UCSD-AML1 (cell line): ENCODE measurements at regions not wholly inside any gene's neighbourhood (a gene's known extent, or its start where the extent isn't known, plus 50 kb on each side); places are given as distances from the start of the nearest gene placed in this dataset.
"Not testable (repeated sequence)": the region's sequence is repeated elsewhere in the genome, so short reads cannot be mapped to it uniquely, and the experiment has no call there.

ENCODE experiments used
- DNase-seq: peaks from one replicate; lab custom pipeline; 2025; ENCODE audit not compliant: unreplicated experiment; lab: John Stamatoyannopoulos, UW

DNA sequence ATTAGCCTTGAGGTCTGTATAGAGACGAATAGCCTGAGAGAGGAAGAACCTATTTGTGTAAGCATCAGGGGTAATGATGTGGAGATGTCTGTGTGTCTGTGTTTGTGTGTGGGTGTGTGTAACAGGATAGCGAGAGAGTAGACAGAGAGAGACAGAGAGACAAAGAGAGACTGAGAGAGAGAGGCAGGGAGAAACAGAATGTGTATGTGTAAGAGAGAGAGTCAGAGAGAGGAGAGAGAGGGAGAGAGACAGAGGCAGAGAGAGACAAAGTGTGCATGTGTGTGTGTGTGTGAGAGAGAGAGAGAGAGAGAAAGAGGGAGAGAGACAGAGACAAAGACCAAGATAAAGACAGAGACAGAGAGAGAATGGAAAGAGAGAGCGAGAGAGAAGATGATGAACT lies 396.1 kb downstream of the PAX1 start:
- no peak for DNase-seq

DNA sequence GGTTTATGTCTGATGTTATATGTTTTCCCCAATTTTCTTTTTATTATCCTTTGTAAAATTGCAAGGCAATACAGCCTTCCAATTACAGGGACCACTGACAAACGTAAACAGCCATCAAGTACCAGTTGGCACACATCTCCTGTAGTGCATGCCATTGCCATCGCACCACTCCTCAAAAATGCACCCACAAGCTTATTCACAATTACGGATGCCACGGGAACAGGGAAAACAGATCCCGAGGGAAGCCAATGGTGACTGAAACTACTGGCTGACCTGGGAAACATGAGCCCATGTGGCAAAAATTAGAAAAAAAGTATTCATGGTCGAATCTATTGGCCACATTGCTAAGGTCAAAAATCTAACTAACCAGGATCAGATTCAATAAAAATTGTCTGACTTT lies 395.2 kb downstream of the PAX1 start:
- DNase-seq, result no peak

DNA sequence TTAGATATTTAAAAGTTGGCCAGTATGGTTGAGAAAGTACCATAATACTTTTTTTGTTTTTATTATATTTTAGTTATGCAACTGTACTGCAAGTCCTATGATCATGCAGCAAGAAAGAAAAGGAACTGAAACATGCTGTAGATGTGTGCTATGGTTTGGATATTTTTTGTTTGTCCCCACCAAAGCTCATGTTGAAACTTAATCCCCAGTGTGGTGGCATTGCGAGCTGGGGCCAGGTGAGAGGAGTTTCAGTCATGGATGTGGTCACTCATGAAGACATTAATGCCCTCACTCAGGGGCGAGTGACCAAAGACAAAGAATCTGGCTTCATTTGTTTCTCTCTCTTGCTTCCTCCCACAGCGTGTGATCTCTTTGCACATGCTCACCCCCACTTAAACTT lies 393.9 kb downstream of the PAX1 start:
- DNase-seq, result no peak

DNA sequence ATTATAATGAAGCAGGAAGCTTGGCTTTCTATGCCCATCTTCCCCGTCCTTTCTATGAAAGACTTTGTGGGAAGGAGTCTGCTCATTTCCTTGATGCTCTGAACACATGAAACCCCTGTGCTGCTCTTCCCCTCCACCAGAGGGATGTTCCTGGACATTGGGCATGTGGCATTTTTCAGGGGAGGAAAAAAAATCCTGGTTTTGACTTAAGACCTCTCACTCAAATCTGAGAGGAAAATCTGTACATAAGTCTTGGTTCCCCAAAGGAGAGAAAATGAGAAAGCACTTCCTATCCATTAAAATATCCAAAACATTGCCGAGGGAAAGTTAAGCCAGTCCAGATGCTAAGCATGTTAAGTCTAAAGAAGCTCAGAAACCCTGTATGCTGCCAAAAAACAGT lies 393.0 kb downstream of the PAX1 start:
- DNase-seq, result no peak

DNA sequence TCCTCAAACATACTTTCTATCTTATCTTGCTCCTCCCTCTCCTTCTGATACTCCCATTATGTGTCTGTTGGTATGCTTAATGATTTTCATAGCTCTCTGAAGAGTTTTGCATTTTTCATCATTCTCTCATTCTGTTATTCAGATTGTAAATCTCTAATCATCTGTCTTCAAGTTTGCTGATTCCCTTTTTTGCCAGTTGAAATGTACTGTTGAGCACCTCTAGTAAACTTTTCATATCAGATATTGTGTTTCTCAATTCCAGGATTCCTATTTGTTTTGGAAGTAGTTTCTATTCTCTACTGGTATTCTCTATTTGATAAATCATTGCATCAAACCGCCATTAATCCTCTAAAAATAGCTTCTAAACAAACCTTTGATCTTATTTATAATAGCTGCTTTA lies 387.7 kb downstream of the PAX1 start:
- DNase-seq, result no peak

DNA sequence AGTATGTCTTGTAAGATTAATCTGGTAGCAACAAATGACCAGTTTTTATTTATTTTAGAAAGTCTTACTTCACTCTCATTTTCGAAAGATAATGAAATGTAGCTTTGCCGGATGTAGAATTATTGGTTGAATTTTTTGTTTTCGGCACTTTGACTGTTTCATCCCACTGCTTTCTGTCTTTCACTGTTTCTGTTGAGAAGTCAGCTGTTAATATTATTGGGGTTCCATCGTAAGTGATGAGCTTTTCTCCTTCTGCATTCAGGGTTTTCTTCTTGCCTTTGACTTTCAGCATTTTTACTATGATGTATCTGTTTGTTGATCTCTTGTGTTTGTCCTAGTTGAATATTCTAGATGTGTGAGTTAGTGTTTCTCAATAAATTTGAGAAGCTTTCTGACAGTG lies 383.4 kb downstream of the PAX1 start:
- no peak for DNase-seq

DNA sequence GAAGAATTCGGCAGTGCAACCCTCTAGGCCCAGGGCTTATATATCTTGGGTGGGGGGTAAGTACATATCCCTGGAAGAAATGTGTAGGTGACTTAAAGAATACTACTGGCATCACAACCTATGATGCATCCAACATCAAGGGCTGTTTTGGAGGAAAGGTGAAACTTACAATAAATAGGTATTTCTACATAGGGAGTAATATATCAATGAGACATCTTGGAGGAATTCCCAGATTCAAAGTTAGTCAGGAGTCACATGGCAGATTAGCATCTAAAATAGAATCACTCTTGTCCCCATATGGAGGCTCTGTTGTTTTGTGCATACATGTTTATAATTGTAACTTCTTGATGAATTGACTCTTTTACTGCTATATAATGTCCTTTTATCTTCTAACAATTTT lies 375.5 kb downstream of the PAX1 start:
- no peak for DNase-seq

DNA sequence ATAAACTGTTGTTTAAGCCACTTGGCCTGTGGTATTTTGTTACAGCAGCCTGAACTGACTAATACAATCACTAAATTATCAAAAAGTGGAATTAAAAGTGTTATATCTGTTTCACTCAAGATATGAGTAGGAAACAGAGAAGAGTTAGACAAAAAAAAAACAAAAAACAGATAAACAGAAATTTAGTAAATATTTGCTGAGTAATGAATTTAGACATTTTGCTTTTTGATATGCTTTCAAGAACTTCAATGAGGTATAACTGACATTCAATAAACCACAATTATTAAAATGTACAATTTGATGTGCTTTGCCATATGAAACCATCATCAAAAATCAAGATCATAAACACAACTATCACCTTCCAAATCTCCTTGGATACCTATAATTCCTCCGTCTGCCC lies 369.2 kb downstream of the PAX1 start:
- DNase-seq, result no peak

DNA sequence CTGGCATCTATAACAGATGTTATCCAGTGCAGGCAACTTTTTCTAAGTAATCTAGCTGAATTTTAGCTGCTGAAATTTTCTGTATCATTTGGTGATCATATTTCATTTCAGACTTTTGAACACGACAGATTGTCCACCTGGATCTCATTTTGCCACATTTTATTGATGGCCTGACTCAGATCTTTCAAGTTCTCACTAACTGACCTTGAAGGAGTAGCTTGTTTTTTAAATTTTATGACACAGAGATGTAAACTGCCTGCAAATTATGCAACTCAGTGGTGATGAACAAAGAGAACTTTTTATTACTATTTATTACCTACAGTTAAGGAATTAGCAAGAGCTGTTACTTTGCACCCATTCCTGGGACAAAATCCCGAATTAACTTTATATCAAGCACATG lies 366.4 kb downstream of the PAX1 start:
- DNase-seq, result no peak

DNA sequence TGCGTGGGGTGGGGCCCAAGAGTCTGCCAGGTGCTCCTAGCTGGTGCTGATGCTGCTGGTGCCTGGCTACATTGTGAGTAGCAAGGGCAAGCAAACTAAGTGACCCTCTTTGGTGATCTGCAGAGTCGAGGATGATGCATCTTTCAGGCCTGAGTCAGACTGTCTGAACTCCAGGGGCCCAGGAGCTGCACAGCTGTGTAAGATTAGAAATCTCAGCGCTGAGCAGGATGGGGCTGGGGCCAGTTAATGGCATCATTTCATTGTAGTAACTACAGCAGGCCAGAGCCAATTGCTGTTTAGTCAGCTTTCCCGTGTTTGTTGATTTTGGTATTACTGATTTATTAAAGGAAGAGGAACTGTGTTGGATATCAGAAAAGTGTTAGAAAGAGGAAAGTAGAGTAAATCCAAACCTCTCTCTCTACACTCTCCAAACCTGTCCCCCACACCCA lies 365.2 kb downstream of the PAX1 start:
- no peak for DNase-seq

DNA sequence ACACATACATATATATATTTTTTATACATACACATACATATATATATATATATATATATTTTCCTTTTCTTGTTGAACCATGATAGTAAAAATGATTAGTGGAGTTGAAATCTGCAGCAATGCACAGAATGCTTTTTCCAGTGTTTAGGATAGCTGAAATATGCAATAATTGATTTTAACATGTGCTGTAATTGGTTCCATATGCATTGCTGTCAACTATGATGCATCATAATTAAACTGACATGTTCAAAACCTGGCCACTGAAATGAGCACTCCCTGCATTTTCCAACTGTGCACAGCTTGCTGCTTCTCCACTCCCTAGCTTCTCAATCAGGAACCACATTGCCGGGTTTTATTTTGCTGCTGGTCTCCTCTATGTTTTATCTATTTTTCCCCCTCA lies 358.3 kb downstream of the PAX1 start:
- no peak for DNase-seq

DNA sequence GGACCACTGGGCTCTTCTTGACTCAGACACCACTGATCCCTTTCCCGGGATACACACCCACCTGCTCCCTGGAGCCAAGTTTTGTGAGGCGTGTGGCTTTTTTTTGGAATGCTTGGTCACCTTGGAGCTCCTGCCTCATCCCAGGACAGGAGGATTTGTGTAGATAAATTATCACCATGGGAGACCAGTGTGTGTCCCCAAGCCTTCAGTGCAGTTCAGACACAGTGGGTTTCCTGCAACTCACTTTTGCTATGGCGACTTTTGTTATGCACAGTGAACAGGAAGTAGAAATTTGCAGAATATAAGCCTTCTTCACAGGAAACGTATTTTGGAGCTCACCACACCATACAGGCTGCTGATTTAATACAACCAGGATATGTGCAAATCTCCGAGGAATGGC lies 357.4 kb downstream of the PAX1 start:
- DNase-seq, result no peak

DNA sequence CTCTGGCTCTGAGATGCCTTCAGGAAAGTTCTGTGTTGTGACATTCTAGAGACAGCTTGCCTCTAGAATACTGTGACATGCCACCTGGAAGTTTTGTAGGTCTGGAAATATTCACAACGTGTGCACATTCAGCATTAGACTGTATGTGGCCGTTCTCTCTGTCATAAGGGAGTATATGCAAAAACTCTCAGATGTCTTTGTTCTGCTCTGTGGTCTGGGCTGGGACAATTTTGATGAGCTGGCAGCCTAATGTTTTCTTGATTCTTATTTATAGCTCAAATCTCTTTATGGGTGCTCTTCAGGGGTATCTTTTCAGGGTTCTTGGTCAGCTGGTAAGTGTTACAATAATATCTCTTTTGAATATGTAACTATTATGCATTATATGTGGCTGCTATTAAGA lies 355.1 kb downstream of the PAX1 start:
- DNase-seq, result no peak

DNA sequence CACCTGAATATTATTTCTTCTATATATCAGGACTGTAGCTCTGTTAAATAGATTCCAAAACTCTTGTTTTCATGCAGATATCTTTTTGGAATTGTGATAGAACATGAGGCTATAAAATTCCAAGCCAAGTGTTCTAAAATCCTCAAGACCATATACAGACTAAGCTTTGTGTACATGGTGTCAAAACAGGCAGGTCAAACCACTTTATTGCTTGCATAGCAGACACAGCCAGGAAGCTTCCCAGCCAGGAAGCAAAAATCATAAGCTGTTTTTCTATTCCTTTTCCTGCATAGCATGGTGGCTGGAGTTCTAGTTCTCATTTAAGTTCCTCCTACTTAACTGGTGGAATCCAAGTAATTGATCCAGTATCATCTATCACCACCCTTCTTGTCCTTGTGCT lies 353.3 kb downstream of the PAX1 start:
- DNase-seq, result no peak

DNA sequence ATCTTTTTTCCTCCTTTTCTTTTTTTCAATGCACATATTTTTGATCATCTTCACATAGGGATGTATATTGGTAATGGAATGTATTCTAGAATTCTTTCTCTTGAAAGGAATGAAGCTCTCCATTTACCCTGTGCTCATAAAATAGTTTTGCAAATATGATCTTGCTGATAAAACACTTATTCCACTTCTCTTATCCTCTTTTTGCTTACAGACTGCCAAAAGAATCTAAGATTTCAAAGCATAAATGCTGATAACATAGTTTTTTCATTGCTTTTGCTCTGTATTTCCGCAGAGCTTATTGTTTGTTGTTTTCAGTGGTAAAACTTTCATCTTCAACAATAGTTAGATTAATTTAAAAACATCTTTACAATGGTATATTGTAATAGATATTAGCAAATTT lies 350.5 kb downstream of the PAX1 start:
- DNase-seq, result no peak

DNA sequence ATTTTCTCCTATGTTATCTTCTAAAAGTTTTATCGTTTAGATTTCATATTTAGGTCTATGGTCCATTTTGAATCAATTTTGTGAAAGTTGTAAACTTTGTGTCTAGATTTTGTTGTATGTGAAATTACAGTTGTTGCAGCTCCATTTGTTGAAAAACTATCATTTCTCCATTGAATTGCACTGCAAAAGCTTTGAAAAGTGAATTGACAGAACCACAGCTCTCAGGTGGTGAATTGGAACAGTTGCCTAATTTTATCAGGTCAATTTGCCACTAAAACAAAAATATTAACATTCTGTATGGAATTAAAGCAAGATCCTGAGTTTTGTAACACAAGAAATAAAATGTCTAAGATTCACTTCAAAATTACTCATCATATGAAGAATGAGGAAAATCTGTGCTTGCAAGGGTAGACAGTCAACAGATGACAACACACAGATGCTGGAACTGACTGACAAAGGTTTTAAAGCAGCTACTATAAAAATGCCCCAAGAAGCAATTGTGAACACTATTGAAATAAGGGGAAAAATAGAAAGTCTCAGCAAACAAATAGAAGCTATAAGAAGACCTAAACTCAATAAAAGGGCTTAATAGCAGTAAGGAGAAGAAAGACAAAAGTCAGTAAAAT lies 346.7 kb downstream of the PAX1 start:
- DNase-seq, result no peak

DNA sequence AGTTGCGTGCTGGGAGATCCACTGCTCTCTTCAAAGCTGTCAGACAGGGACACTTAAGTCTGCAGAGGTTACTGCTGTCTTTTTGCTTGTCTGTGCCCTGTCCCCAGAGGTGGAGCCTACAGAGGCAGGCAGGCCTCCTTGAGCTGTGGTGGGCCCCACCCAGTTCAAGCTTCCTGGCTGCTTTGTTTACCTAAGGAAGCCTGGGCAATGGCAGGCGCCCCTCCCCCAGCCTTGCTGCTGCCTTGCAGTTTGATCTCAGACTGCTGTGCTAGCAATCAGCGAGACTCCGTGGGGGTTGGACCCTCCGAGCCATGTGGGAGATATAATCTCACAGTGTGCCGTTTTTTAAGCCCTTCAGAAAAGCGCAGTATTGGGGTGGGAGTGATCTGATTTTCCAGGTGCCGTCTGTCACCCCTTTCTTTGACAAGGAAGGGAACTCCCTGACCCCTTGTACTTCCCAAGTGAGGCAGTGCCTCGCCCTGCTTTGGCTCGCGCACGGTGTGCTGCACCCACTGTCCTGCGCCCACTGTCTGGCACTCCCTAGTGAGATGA lies 340.6 kb downstream of the PAX1 start:
- DNase-seq, result not testable (repeated sequence)

DNA sequence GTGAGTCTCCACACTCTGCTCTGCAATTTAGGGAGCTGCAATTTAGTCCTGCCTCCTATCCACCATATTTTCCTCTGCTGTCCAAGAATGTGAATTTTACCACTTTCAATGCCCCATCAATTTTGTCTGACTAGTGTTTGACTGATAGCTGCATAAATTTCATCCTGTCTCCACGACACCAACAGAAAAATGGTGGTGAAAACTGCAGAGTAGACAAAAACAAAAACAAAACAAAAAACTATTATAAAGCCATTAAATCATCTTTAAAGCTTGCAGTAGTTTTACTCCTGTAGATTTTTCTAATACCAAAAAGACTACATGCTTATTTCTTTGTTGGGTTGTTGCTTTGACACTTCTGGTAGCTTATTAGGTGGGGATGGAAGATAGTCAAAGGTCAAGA lies 322.0 kb downstream of the PAX1 start:
- DNase-seq, result no peak

DNA sequence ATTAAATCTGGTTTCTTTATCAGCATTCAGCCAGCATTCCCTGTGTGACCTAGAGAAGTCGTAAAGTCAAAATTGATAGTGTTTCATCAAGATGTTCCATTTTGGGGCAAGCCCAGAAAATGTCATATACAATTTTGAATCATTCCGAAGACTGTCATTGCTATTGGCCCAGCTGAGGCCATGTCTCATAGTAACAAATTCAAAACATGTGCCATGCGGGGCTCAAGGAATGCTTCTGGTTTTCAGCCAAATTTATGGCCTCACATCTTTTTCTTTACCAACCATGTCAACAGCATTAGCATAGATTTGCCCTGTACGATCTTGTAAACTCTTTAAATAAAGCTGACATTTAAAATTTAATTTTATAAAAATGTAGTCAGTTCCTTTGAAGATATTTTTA lies 314.7 kb downstream of the PAX1 start:
- no peak for DNase-seq

DNA sequence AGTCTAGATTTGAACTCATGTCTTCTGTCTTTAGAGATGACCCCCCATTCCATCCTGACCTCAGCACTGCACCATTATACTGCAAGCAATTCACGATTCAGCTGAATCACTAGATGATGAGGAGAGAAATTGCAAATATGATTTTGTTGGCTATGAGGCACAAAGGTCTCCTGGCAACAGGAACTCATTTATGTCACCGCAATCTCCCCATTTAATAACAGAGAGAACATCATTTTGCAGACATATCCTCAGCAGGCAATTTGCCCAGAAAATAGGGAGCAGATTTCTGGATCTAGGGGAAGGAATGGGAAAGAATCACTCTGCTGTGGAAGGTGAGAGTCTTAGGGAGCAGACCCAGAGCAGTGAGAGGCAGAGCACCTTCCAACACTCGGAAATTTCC lies 303.0 kb downstream of the PAX1 start:
- no peak for DNase-seq

DNA sequence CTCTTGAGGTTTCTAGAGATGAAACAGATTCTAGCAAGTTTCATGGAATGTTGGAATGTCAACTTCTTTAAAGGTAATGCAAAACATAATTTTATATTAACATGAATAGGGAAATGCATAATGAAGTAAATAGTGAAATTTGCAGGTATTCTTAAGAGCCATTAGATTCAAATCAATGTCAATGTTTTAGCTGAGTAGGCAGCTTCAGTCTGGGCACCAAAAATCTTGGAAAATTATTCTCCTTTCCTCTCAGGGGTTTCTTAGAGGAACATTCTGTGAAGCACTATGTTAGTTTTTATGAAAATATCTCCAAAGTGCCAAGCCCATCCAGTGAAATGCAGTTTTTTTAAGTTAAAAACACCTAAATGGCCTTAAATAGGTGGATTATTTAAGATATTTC lies 300.8 kb downstream of the PAX1 start:
- no peak for DNase-seq

DNA sequence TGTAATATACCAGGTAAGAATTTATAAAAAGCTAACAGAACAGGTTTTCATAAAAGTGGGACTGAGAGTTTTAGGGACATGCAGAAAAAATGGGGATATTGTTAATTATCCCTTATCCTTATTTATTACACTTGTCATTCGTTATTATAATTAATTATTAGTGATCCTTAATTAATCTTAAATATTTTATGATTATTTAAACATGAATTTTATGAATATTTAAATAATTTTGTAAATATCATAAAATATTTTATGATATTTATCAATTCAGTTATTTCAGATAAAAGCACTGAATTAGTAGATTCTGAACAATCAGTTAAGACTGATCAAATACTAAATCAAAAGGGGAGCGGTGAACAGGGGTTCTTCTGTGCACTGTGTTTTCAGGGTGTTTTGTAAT lies 300.1 kb downstream of the PAX1 start:
- DNase-seq, result no peak

DNA sequence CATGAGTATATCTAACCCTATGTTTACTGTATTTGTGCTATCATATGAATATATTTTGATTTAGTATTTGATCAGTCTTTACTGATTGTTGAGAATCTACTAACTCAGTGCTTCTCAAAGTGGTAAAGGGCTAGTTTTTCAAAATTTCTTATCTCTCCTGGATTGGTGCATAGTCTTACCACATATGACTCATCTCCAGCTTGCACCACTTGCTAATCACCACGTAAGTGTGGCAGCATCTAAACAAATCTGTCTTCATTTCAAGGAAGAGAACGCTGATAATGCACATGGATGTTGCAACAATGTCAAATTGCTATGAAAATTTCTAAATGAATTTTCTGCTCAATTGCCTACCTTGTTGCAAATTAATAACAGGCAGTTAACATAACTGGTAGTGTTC lies 299.5 kb downstream of the PAX1 start:
- no peak for DNase-seq
